ENCODE measurements at regions not wholly inside any gene's neighbourhood (a gene's known extent, or its start where the extent isn't known, plus 50 kb on each side); places are given as distances from the start of the nearest gene placed in this dataset.

- ChIA-PET POLR2A (no interaction called here), CTCF (no interaction called here)
These were observed 417.0 kb downstream of the HAPSTR1 start for GRCh38 chr16:9508328-9508936.

More at GRCh38 chr16:9508328-9508936, 417.0 kb downstream of the HAPSTR1 start:
- DNase-seq (ENCODE audit: low spot score) (no peak), ATAC-seq (no peak)
- peaks cover 13% of the 10 kb centered on the region for H3K4me1 Mint-ChIP-seq
- no peak overlapping the region for H3K27ac Mint-ChIP-seq
- H3K36me3 Mint-ChIP-seq, result peaks cover 8% of the 10 kb centered on the region
- no peak for TF ChIP-seq ZBTB43 (CRISPR knock-in tag; IDR thresholded peaks at IDR 0.05)
- no peak for TF ChIP-seq ZNF138 (CRISPR knock-in tag; conservative IDR thresholded peaks at IDR 0.05)
- no peak for TF ChIP-seq AR (CRISPR knock-in tag; IDR thresholded peaks at IDR 0.05)
- no peak for TF ChIP-seq OVOL2 (CRISPR knock-in tag; IDR thresholded peaks at IDR 0.05; ENCODE audit: borderline replicate concordance)
- no peak for TF ChIP-seq MXD4 (CRISPR knock-in tag; IDR thresholded peaks at IDR 0.05; ENCODE audit: borderline replicate concordance)
- TF ChIP-seq ZNF425 (CRISPR knock-in tag; conservative IDR thresholded peaks at IDR 0.05), result no peak
- TF ChIP-seq CDX4 (CRISPR knock-in tag; IDR thresholded peaks at IDR 0.05; ENCODE audit: borderline replicate concordance), result no peak
- no peak for TF ChIP-seq NR2C2 (CRISPR knock-in tag; IDR thresholded peaks at IDR 0.05)
- no peak for TF ChIP-seq TCF7 (CRISPR knock-in tag; IDR thresholded peaks at IDR 0.05; ENCODE audit: low read depth)
- no peak for TF ChIP-seq AFF4 (CRISPR knock-in tag; IDR thresholded peaks at IDR 0.05; ENCODE audit: borderline replicate concordance)
- no peak for TF ChIP-seq FOXP1 (CRISPR knock-in tag; IDR thresholded peaks at IDR 0.05; ENCODE audit: borderline replicate concordance)
- no peak for TF ChIP-seq NR3C1 (CRISPR knock-in tag; conservative IDR thresholded peaks at IDR 0.05; ENCODE audit: low read depth)
- no peak for TF ChIP-seq GTF2I (CRISPR knock-in tag; conservative IDR thresholded peaks at IDR 0.05)
- no peak for TF ChIP-seq ZNF396 (CRISPR knock-in tag; IDR thresholded peaks at IDR 0.05; ENCODE audit: borderline replicate concordance)
- no peak for TF ChIP-seq RORB (CRISPR knock-in tag; IDR thresholded peaks at IDR 0.05)
- TF ChIP-seq E2F4 (CRISPR knock-in tag; IDR thresholded peaks at IDR 0.05; ENCODE audit: borderline replicate concordance, low read depth), result no peak
- no peaks in the 10 kb centered on the region for H3K27me3 Mint-ChIP-seq (ENCODE audit: low read depth)
- peaks cover 32% of the 10 kb centered on the region for H3K9me3 Mint-ChIP-seq
- no peak overlapping the region for H3K4me3 Mint-ChIP-seq

Measured in WTC11 (cell line).